Endothelial cell of hepatic sinusoid (primary cell): ENCODE measurements at regions not wholly inside any gene's neighbourhood (a gene's known extent, or its start where the extent isn't known, plus 50 kb on each side); places are given as distances from the start of the nearest gene placed in this dataset.

Experiments
- in situ Hi-C: cut with HindIII; loops from 2 replicates; pipeline ENCODE4 v1.10.0; 2017; ENCODE audit warnings: low sequenced_read_pairs

- in situ Hi-C loops: no loop called here
These were observed 279.3 kb downstream of the TMX3 start for GRCh38 chr18:68435581-68435980.

GRCh38 chr18:68431922-68432198 lies 283.0 kb downstream of the TMX3 start:
- in situ Hi-C loops: no loop called here

GRCh38 chr18:68431111-68431921 lies 283.6 kb downstream of the TMX3 start:
- in situ Hi-C loops: no loop called here

- in situ Hi-C loops: no loop called here
These were observed 285.1 kb downstream of the TMX3 start for GRCh38 chr18:68429841-68430240.

GRCh38 chr18:68429111-68429510 lies 285.8 kb downstream of the TMX3 start:
- in situ Hi-C loops: no loop called here

- in situ Hi-C loops: no loop called here
These were observed 286.2 kb downstream of the TMX3 start for GRCh38 chr18:68428661-68429060.

GRCh38 chr18:68427951-68428401 lies 286.9 kb downstream of the TMX3 start:
- in situ Hi-C loops: no loop called here

GRCh38 chr18:68426731-68427315 lies 288.1 kb downstream of the TMX3 start:
- in situ Hi-C loops: no loop called here

GRCh38 chr18:68418881-68419280 lies 296.0 kb downstream of the TMX3 start:
- in situ Hi-C loops: no loop called here

GRCh38 chr18:68418226-68418868 lies 296.6 kb downstream of the TMX3 start:
- in situ Hi-C loops: no loop called here

- in situ Hi-C loops: no loop called here
These were observed 297.1 kb downstream of the TMX3 start for GRCh38 chr18:68417826-68418225.

GRCh38 chr18:68417166-68417799 lies 297.6 kb downstream of the TMX3 start:
- in situ Hi-C loops: no loop called here

- in situ Hi-C loops: no loop called here
These were observed 300.5 kb downstream of the TMX3 start for GRCh38 chr18:68414407-68414806.

GRCh38 chr18:68409576-68409975 lies 305.3 kb downstream of the TMX3 start:
- in situ Hi-C loops: no loop called here

- in situ Hi-C loops: no loop called here
These were observed 308.1 kb downstream of the TMX3 start for GRCh38 chr18:68406761-68407160.

- in situ Hi-C loops: no loop called here
These were observed 312.1 kb downstream of the TMX3 start for GRCh38 chr18:68402784-68403183.

GRCh38 chr18:68400889-68401288 lies 314.0 kb downstream of the TMX3 start:
- in situ Hi-C loops: no loop called here

- in situ Hi-C loops: no loop called here
These were observed 315.2 kb downstream of the TMX3 start for GRCh38 chr18:68399721-68400120.

GRCh38 chr18:68397241-68398035 lies 317.5 kb downstream of the TMX3 start:
- in situ Hi-C loops: no loop called here

GRCh38 chr18:68394705-68395104 lies 320.2 kb downstream of the TMX3 start:
- in situ Hi-C loops: no loop called here

- in situ Hi-C loops: no loop called here
These were observed 323.1 kb downstream of the TMX3 start for GRCh38 chr18:68391801-68392200.
